GM13977 (cell line): ENCODE measurements at regions not wholly inside any gene's neighbourhood (a gene's known extent, or its start where the extent isn't known, plus 50 kb on each side); places are given as distances from the start of the nearest gene placed in this dataset.

Experiments used
- DNase-seq: peaks from one replicate; pipeline ENCODE4 v3.0.0; 2012; ENCODE audit warnings: low spot score
- CTCF ChIP-seq: IDR thresholded peaks from 2 replicates; pipeline ENCODE4 v1.5.1; 2012; ENCODE audit warnings: mild to moderate bottlenecking, control low read depth; ENCODE audit not compliant: insufficient read depth; ENCODE audit errors: extremely low read depth, missing control alignments
- in situ Hi-C: fragments of 300-500 bp; cut with MboI; formaldehyde crosslinking; loops from one replicate; pipeline ENCODE4 v1.12.0; 2022; ENCODE audit warnings: low sequenced_read_pairs, low pct_unique_long_range_greater_than_20kb, mixed read lengths, inconsistent platforms; ENCODE audit not compliant: unreplicated experiment

GRCh38 chr18:60209042-60209441 lies 163.5 kb downstream of the MC4R start:
- no peak for TF ChIP-seq CTCF
- in situ Hi-C loops, result no loop called here
- DNase-seq, result no peak

GRCh38 chr18:60202708-60203107 lies 169.9 kb downstream of the MC4R start:
- DNase-seq, result no peak
- in situ Hi-C loops, result no loop called here
- TF ChIP-seq CTCF, result no peak

- in situ Hi-C loops, result no loop called here
- no peak for TF ChIP-seq CTCF
Observed at GRCh38 chr18:60200558-60200957, 172.0 kb downstream of the MC4R start.

GRCh38 chr18:60199505-60199904 lies 173.1 kb downstream of the MC4R start:
- no peak for TF ChIP-seq CTCF
- DNase-seq, result no peak
- in situ Hi-C loops, result no loop called here

More at GRCh38 chr18:60200558-60200957, 172.0 kb downstream of the MC4R start:
- no peak for DNase-seq

- no peak for DNase-seq
- no peak for TF ChIP-seq CTCF
- in situ Hi-C loops, result no loop called here
Observed at GRCh38 chr18:60197671-60198462, 174.7 kb downstream of the MC4R start.

GRCh38 chr18:60196836-60197606 lies 175.6 kb downstream of the MC4R start:
- in situ Hi-C loops, result no loop called here
- no peak for DNase-seq
- no peak for TF ChIP-seq CTCF
